Neural cell (in vitro differentiated cells): ENCODE measurements at regions not wholly inside any gene's neighbourhood (a gene's known extent, or its start where the extent isn't known, plus 50 kb on each side); places are given as distances from the start of the nearest gene placed in this dataset.

ENCODE experiments used
- H2AFZ ChIP-seq: fragments of 200-600, 300-800 bp; sonication (generic), shearing (Covaris generic); 2 replicates; pipeline ENCODE4 v1.6.0; 2014; ENCODE audit warnings: low read depth, mild to moderate bottlenecking, antibody characterized with exemption, low read length, moderate library complexity
- H3F3A ChIP-seq: fragments of 200-600 bp; shearing (Covaris generic); 2 replicates; pipeline ENCODE4 v1.6.1; 2016; ENCODE audit warnings: mild to moderate bottlenecking, moderate library complexity, mixed read lengths, antibody characterized with exemption, low read length; ENCODE audit not compliant: insufficient read depth, poor library complexity, severe bottlenecking
- H3K27ac ChIP-seq: fragments of 200-600, 300-800 bp; sonication (generic), shearing (Covaris generic); 2 replicates; pipeline ENCODE4 v1.5.1; 2014; ENCODE audit warnings: mild to moderate bottlenecking, low read length, moderate library complexity
- H3K27me3 ChIP-seq: fragments of 300-800, 200-600 bp; sonication (generic), shearing (Covaris generic); 2 replicates; pipeline ENCODE4 v1.6.0; 2014; ENCODE audit warnings: mild to moderate bottlenecking, low read depth, low read length, moderate library complexity; ENCODE audit not compliant: insufficient read depth
- H3K36me3 ChIP-seq: fragments of 300-800, 200-600 bp; sonication (generic), shearing (Covaris generic); 2 replicates; pipeline ENCODE4 v1.5.1; 2014; ENCODE audit warnings: mild to moderate bottlenecking, antibody characterized with exemption, low read length, moderate library complexity; ENCODE audit not compliant: insufficient read depth
- H3K4me2 ChIP-seq: fragments of 300-800, 200-600 bp; sonication (generic), shearing (Covaris generic); 2 replicates; pipeline ENCODE4 v1.6.0; 2014; ENCODE audit warnings: mild to moderate bottlenecking, low read length
- H3K4me3 ChIP-seq: fragments of 300-800, 200-600 bp; sonication (generic), shearing (Covaris generic); 2 replicates; pipeline ENCODE4 v1.5.1; 2014; ENCODE audit warnings: mild to moderate bottlenecking, low read length, moderate library complexity
- H3K79me2 ChIP-seq: fragments of 200-600 bp; shearing (Covaris generic); replicated peaks from 2 replicates; pipeline ENCODE4 v1.6.0; 2014; ENCODE audit warnings: mild to moderate bottlenecking, low read length, moderate library complexity; ENCODE audit not compliant: insufficient read depth
- H3K9ac ChIP-seq: fragments of 300-800, 200-600 bp; sonication (generic), shearing (Covaris generic); 2 replicates; pipeline ENCODE4 v1.6.1; 2016; ENCODE audit warnings: mild to moderate bottlenecking, low read length, mixed read lengths
- H3K9me2 ChIP-seq: fragments of 200-600 bp; shearing (Covaris generic); 2 replicates; pipeline ENCODE4 v1.6.1; 2016; ENCODE audit warnings: mild to moderate bottlenecking, low read length, mixed read lengths; ENCODE audit not compliant: insufficient read depth
- H3K9me3 ChIP-seq: fragments of 200-600, 300-800 bp; sonication (generic), shearing (Covaris generic); 2 replicates; pipeline ENCODE4 v1.6.1; 2016; ENCODE audit warnings: mild to moderate bottlenecking, mixed run types, low read length, moderate library complexity, mixed read lengths
- H4K20me1 ChIP-seq: fragments of 200-600 bp; shearing (Covaris generic); 2 replicates; pipeline ENCODE4 v1.6.1; 2016; ENCODE audit warnings: mild to moderate bottlenecking, mixed run types; ENCODE audit not compliant: insufficient read depth
- EP300 ChIP-seq: fragments of 450-650 bp; conservative IDR thresholded peaks from 2 replicates; pipeline ENCODE4 v1.6.1; 2014; ENCODE audit warnings: antibody characterized with exemption, mild to moderate bottlenecking, moderate library complexity; ENCODE audit not compliant: poor library complexity, severe bottlenecking
- EZH2 ChIP-seq: fragments of 200-600, 300-800 bp; shearing (Covaris generic), sonication (generic); IDR thresholded peaks from 2 replicates; pipeline ENCODE4 v1.6.1; 2014; ENCODE audit warnings: antibody characterized with exemption, low read length, borderline replicate concordance, mild to moderate bottlenecking; ENCODE audit not compliant: insufficient read depth, poor library complexity, severe bottlenecking
- MXI1 ChIP-seq: fragments of 450-650 bp; conservative IDR thresholded peaks from 2 replicates; pipeline ENCODE4 v1.6.1; 2014; ENCODE audit warnings: antibody characterized with exemption, mild to moderate bottlenecking; ENCODE audit not compliant: poor library complexity, severe bottlenecking
- POLR2AphosphoS5 ChIP-seq: IDR thresholded peaks from 2 replicates; pipeline ENCODE4 v1.6.1; 2012
- RAD21 ChIP-seq: fragments of 450-650 bp; conservative IDR thresholded peaks from 2 replicates; pipeline ENCODE4 v1.6.1; 2014; ENCODE audit warnings: antibody characterized with exemption, mild to moderate bottlenecking, moderate library complexity
- SMC3 ChIP-seq: fragments of 450-650 bp; conservative IDR thresholded peaks from 2 replicates; pipeline ENCODE4 v1.6.1; 2014; ENCODE audit warnings: antibody characterized with exemption, mild to moderate bottlenecking, moderate library complexity; ENCODE audit not compliant: poor library complexity
- TAF1 ChIP-seq: IDR thresholded peaks from 2 replicates; pipeline ENCODE4 v1.6.1; 2012; ENCODE audit warnings: low read depth
- TF ChIP-seq, protein P1 (sequence below): fragments of 450-650 bp; IDR thresholded peaks from 2 replicates; pipeline ENCODE4 v1.5.1; 2014; ENCODE audit warnings: antibody characterized with exemption, mild to moderate bottlenecking, moderate library complexity; ENCODE audit not compliant: poor library complexity, severe bottlenecking
- TF ChIP-seq, protein P2 (sequence below): IDR thresholded peaks from 2 replicates; pipeline ENCODE4 v1.6.1; 2012; ENCODE audit warnings: borderline replicate concordance

DNA sequence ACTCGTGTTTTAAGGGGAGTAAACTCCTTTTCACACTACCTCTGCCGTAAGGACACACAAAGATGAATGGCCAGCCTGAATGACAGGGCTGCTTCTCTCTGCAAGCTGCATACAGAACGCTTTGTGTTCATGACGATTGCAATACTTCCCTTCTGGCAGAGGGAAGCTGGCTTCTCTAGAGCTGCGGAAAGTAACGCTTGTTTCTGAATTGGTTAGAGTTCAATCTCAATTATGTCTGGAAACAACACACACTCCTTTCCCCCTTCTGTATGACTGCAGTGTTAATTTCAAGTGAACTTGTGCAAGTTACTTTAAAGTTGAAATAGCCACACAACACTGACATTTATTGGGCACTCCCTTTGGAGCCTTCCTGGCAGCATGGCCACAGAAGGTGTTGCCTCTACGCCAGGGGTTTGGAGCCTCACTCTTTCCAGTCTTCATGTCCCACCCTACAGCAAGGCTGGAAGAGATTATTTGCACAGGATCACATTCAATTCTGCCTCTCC lies 242.6 kb downstream of the NDFIP2 start:
- Histone ChIP-seq H3K9me3 (no peaks in the 10 kb centered on the region), H3K4me3 (no peak overlapping the region), H3K79me2 (no peaks in the 10 kb centered on the region), H3K27ac (no peak overlapping the region), H3K36me3 (no peaks in the 10 kb centered on the region), H2AFZ (no peak overlapping the region), H3K4me2 (no peak overlapping the region), H3K9me2 (no peaks in the 10 kb centered on the region), H3K9ac (no peak overlapping the region), H3K27me3 (no peaks in the 10 kb centered on the region), H3F3A (no peaks in the 10 kb centered on the region), H4K20me1 (no peaks in the 10 kb centered on the region)
- no peak for TF ChIP-seq SMC3
- TF ChIP-seq TAF1 = no peak
- TF ChIP-seq, protein P1, sequence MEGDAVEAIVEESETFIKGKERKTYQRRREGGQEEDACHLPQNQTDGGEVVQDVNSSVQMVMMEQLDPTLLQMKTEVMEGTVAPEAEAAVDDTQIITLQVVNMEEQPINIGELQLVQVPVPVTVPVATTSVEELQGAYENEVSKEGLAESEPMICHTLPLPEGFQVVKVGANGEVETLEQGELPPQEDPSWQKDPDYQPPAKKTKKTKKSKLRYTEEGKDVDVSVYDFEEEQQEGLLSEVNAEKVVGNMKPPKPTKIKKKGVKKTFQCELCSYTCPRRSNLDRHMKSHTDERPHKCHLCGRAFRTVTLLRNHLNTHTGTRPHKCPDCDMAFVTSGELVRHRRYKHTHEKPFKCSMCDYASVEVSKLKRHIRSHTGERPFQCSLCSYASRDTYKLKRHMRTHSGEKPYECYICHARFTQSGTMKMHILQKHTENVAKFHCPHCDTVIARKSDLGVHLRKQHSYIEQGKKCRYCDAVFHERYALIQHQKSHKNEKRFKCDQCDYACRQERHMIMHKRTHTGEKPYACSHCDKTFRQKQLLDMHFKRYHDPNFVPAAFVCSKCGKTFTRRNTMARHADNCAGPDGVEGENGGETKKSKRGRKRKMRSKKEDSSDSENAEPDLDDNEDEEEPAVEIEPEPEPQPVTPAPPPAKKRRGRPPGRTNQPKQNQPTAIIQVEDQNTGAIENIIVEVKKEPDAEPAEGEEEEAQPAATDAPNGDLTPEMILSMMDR = no peak
- TF ChIP-seq RAD21 = no peak
- TF ChIP-seq, protein P2, sequence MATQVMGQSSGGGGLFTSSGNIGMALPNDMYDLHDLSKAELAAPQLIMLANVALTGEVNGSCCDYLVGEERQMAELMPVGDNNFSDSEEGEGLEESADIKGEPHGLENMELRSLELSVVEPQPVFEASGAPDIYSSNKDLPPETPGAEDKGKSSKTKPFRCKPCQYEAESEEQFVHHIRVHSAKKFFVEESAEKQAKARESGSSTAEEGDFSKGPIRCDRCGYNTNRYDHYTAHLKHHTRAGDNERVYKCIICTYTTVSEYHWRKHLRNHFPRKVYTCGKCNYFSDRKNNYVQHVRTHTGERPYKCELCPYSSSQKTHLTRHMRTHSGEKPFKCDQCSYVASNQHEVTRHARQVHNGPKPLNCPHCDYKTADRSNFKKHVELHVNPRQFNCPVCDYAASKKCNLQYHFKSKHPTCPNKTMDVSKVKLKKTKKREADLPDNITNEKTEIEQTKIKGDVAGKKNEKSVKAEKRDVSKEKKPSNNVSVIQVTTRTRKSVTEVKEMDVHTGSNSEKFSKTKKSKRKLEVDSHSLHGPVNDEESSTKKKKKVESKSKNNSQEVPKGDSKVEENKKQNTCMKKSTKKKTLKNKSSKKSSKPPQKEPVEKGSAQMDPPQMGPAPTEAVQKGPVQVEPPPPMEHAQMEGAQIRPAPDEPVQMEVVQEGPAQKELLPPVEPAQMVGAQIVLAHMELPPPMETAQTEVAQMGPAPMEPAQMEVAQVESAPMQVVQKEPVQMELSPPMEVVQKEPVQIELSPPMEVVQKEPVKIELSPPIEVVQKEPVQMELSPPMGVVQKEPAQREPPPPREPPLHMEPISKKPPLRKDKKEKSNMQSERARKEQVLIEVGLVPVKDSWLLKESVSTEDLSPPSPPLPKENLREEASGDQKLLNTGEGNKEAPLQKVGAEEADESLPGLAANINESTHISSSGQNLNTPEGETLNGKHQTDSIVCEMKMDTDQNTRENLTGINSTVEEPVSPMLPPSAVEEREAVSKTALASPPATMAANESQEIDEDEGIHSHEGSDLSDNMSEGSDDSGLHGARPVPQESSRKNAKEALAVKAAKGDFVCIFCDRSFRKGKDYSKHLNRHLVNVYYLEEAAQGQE = no peak
- TF ChIP-seq EZH2 = no peak

DNA sequence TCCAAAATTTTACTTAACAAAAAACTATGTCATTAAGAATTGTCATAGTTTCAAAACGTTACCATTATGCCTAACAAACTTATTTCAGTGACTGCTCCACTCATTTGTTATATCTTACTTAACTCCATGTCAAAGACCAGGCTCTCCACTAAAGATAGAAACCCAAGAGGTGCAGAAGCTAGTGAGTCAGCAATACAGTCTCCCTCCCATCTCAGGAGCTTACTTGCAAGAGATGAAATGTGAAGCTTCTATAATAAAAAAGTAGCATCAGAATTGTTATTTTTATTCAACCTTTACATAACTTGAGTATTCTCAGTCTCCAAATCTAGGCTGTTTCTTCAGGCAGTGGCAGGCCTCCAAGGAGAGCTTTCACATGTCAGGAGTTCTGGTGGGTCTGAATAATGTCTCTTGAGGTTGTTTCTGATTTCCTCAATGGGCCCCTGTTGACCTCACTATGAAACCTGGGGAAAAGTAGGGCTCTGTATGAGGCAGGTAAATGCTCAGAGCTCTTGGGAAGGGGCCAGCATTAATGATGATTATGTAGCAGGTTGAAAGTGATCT lies 242.0 kb downstream of the NDFIP2 start:
- TF ChIP-seq RAD21 = no peak
- no peak for TF ChIP-seq POLR2AphosphoS5
- TF ChIP-seq, protein P2 = no peak
- TF ChIP-seq SMC3 = no peak
- TF ChIP-seq MXI1 = no peak
- TF ChIP-seq, protein P1 = no peak
- TF ChIP-seq TAF1 = no peak
- TF ChIP-seq EP300 = no peak
- TF ChIP-seq EZH2 = no peak
- no peaks in the 10 kb centered on the region for H4K20me1 ChIP-seq
- no peaks in the 10 kb centered on the region for H3K27me3 ChIP-seq
- H3K9me3 ChIP-seq = no peaks in the 10 kb centered on the region
- no peak overlapping the region for H3K4me3 ChIP-seq
- H3F3A ChIP-seq = no peaks in the 10 kb centered on the region
- no peaks in the 10 kb centered on the region for H3K9me2 ChIP-seq
- H2AFZ ChIP-seq = no peak overlapping the region
- H3K79me2 ChIP-seq = no peaks in the 10 kb centered on the region
- H3K27ac ChIP-seq = no peak overlapping the region
- no peaks in the 10 kb centered on the region for H3K36me3 ChIP-seq
- H3K4me2 ChIP-seq = no peak overlapping the region
- no peak overlapping the region for H3K9ac ChIP-seq
